A204.1 (cell line): ENCODE measurements at regions not wholly inside any gene's neighbourhood (a gene's known extent, or its start where the extent isn't known, plus 50 kb on each side); places are given as distances from the start of the nearest gene placed in this dataset.
"Not testable (repeated sequence)": the region's sequence is repeated elsewhere in the genome, so short reads cannot be mapped to it uniquely, and the experiment has no call there.

Experiments
- FAIRE-seq: peaks from 2 replicates; lab custom pipeline; 2012; peaks lifted over from hg19 to GRCh38; lab: Jason Lieb, UNC

DNA sequence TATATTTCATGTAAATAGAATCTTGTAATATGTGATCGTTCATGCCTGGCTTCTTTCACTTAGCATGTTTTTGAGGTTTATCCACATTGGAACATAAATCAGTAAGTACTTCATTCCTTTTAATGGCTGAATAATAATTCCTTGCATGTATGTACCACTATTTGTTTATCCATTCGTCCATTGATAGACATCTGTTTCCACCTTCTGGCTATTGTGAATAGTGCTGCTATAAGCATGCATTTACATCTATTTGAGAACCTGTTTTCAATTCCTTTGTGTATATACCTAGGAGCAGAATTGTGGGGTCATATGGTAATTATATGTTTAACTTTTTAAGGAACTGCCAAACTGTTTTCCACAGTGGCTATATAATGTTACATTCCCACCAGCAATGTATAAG lies 356.7 kb upstream of the DIPK2B start:
- FAIRE-seq: no peak

DNA sequence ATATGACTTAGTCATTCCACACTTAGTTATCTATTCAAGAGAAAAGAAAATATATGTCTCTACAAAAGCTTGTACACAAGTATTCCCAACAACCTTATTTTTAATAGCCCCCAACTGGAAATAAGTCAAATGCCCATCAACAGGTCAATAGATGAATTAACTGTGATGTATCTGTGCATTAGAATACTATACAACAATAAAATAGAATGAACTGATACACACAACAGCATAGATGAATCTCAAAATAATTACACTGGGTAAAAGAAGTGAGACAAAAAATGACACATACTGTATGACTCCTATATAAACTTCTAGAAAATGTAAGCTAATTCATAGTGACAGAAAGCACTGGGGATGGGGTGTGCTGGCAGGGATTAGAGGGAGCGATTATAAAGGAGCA lies 354.1 kb upstream of the DIPK2B start:
- FAIRE-seq: no peak

DNA sequence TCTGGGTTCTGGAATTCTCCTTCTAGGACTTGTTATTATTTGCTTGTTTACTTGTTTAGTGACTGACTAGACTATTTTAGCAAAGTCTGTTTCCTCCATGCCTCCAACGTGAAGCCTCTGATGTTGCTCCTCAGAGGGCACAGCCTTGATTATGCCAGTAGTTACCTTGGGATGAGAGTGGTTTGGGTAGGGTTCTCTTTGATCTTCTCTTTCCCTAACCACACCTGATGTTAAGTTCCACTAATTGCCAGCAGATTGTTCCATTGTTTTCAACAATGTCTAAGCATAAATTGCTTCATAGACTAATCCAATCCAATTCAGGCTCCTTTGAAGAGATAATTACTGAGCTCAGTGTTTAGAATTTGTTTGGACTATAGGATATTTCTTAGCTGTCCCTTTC lies 352.7 kb upstream of the DIPK2B start:
- no peak for FAIRE-seq

DNA sequence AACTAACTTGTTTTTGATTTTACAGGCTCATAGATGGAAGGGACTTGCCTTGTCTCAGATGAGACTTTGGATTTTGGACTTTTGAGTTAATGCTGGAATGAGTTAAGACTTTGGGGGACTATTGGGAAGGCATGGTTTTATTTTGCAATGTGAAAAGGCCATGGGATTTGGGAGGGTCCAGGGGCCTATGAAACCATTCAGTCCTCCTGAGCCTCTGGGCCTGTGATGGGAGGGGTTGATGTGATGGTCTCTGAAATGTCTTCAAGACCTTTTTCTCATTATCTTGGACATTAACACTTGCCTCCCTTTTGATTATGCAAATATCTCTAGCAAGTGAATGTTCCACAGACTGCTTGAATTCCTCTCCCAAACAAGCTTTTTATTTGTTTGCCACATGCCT lies 346.0 kb upstream of the DIPK2B start:
- not testable (repeated sequence) for FAIRE-seq

DNA sequence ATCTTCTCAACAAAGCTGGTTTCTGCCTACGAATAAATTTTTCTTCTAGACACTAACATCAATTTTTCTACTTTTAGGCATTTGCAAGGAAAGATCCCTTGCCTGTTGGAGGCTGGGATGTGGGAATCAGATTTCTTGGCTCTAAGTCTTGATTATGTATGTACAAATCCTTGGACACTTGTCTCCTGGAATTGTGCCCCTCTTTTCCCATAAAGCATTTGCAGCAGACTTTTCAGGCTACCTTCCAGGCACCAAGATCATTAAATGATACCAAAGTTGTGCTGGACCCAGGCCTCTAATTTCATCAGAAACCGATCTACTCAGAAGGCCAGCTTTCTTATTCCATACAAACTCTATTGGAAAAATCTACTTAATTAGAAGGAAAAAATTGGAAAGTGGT lies 339.5 kb upstream of the DIPK2B start:
- no peak for FAIRE-seq

DNA sequence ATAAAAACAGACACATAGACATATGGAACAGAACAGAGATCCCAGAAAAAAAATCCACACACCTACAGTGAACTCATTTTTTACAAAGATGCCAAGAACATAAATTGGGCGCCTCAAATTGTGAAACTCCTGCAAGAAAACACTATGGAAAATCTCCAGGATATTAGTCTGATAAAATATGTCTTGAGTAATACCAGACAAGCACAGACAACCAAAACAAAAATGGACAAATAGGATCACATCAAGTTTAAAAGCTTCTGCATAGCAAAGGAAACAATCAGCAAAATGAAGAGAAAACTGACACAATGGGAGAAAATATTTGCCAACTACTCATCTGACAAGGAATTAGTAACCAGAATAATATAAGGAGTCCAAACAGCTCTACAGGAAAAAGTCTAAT lies 337.3 kb upstream of the DIPK2B start:
- no peak for FAIRE-seq

DNA sequence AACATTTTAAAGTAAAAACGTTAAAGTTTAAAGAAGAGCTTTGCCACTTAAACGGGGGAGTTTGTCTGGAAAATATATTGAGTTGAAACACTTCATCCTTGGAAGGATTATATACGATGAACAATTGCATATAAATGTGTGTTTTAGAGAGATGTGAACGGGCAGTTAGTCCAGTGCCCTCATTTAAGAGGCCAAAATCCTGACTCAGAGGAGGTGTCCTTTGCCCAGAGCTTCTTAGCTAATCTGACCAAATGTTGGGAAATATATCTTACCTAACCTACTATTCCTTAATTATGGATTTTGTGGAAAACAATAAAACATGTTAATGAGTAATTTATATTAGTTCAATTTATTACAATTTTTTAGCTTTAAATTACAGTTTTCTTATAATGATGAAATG lies 327.2 kb upstream of the DIPK2B start:
- peak; percentile 83 for FAIRE-seq

DNA sequence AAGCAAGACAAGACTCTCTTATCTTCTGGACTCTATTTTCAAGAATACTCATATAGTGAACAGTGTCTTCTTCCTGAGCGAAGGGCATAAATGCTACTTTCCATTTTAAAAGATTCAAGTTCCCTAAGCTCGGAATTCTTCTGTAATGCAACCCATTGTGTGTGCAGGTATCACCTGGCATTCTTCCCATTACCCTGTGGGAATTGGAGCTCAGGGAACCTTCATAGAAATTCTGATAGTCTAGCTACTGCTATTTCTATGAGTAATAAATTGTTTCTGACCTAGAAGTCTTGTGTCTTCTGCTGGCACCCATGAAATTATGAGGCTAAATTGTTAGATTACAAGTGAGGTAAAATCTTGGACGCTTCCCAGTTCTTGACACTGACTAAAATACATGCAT lies 324.1 kb upstream of the DIPK2B start:
- FAIRE-seq: no peak

DNA sequence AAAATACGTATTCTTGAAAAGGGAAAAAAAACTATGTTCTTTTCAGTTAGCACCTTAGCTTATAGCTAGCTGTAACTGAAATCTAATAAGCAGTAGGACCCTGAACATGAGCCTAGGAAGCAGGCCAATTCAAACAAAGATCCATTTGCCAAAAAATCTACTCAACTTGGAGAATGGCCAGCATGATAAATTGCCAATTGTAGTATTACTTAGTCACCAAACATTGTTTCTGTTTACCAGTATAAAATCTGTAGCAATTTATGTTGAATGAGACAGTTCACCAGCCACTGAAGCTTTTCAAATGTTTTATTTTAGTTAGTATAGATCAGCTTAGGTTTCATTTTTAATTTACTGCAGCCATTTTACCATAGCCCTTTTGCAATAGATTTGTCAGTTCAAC lies 323.6 kb upstream of the DIPK2B start:
- no peak for FAIRE-seq

DNA sequence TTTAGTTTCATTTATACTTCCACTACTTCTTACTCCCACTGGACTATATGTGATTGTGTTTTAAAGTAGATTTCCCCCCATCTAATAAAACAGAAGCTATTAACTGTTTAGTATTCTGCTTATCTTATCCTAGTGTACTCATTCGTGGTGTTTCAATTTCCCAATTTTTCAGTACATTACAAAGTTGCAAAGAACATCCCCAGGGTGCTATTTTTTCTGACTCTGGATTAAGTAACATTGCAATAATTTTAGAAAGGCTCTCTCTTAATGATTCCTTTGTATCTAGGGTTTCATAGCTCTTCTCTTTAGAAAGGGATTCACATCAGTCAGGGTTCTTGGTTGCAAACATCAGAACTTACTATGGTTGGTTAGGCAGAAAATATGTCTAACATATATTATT lies 317.9 kb upstream of the DIPK2B start:
- no peak for FAIRE-seq

DNA sequence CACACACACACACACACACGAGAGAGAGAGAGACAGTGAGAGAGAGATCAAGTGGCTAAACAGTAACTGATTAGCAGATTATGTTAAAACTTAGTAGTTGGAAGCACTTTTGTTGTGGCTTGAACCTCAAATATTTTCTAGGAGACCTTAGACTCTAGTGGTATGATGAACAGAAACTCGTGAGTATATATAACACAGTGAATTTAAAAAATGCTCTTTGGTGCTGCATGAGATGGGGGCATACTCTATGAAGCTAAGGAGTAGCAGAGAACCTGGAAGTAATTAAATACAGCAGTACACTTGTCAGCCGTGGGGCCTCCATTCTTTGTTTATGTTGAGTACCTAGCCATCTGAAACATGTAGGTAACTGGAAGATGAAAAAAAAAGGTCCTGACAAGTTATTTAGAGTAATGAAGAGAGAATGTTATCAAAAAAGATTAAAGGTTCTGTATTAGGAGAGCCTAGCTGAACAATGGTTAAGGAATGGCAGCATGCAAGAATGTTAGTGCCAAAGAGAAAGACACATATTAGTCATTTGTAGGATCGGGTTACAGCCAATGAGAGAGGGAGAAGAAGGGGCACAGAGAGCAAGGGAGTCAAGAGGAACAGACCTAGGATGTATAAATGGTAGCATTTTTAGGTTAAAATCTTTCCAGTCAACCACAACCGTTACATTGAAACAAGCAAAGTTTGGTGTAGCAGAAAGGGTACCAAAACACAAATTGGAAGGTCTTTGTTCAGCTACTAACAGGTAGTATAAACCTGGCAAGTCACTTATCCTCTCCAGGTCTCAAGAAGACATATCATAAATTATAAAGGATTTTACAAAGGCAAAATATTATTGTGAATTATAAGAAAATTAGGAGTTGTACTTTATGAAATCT lies 316.7 kb upstream of the DIPK2B start:
- no peak for FAIRE-seq

DNA sequence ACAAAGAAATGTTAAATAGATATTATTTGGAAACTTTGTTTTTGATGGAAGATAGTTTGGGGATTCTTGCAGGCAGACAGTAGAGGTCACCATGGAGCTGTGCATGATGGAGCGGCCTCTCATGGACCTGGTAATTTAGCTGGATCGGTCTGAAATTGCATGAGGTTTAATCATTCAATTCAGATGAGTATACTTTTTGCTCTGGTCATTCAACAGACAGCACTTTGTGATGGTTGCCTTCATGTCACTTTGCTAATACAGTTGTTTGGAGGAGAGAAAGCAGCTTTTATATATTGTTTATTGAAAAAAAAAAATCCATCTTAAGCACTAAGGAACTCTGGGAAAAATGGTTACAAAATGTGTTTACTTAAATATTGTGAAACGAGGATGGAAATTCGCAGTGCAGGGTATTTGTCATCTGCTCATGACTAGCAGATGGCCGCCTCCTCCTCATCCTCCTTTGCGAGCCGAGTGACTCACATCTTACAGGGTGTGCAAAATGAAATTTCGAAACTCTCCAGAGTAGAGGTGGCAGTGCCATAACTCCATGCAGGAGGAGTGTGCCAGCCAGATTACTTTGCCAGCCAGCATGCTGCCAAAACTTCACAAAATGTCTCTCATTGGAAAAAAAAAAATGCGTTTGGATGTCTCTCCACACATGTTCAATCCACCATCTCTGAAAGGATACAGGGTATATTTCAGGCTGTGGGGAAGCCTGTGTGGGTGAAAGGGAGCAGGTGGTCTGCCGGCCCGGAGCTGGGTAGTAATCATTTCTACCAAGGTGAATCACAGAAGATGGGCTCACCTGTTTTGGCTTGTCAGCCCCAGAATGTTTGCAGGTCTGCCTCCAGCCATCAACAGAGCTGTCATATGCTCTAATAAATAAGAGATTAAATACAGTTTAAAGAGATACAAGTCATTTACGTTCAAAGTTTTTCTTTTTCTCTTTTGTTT lies 314.9 kb upstream of the DIPK2B start:
- peak; percentile 80 for FAIRE-seq

DNA sequence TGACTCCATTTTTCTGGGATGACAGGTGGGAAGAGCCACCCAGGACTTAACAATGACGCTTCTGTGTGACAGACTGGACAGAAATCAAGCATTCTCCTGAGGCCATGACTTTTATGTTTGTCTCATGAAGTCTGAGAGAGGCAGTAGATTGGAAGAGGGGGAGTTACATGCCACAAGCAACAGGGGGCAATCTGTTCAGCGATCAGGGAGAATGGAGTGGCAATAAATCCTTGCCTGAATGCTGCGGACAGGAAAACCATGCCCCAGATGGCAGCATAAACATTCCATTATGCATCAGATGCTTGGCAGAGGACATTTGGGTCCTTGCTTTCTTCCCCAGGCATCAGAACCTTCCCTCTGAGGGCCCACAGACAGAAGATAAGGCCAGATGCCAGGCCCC lies 312.4 kb upstream of the DIPK2B start:
- FAIRE-seq: no peak

DNA sequence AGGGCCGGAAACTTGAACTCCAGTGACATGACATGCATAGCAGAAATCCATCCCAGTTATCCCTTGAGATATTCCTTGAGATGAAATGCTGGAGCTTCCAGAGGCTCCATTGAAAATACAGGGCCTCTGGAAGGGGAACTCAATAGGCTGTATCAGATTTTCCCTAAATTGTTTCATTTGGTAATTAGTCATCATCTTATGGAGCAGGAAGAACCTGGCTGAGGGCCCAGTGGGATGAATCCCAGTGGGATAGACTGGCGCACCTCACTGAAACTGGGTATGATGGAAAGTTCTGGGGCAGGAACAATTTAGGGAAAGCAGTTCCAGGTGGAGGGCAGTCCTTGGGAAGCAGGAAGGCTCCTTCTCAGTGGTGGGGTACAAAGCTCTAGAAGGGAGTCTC lies 307.8 kb upstream of the DIPK2B start:
- no peak for FAIRE-seq

DNA sequence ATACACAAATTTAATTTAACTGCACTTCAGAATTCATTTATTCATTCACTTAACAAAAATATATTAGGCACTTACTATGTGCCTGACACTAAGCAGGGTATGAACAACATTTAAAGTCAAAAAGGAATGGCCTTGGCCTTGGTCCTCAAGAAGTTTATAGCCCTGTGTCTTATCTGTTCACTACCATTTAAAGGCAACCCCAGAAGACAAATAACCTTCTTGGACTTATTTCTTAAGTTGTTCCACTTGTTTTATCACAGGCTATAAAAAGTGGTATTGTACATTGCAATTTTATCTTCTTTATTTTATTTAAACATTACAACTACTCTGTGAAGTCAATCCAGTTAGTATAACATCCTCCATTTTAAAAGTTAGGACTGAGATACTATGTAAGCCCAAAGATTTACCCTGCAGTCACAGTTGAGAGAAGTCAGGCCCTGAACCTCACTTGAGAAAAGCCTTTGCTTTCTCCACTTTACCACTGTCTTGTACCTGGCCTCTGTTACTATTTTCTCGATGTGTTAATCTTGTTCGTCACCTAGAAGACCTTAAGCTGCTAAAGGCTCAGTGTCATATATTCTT lies 305.6 kb upstream of the DIPK2B start:
- FAIRE-seq: no peak

DNA sequence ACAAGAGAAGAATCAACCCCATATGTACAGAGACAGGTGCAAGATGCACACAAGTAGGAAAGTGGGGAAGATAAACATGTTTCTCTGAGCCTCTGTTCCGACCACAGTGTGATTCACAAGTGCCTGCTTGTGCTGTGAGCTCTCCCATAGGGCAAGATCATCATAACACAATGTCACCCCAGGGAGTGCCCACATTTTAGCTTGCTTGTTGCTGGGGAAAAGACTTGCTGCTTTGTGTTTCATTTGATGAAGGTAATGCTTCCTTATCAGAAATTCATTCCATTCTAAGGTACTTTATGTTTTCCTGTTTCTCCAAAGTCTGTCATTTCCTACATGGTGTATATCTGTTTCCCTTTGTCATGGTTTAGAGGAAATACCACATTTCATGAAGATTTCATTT lies 304.5 kb upstream of the DIPK2B start:
- no peak for FAIRE-seq

DNA sequence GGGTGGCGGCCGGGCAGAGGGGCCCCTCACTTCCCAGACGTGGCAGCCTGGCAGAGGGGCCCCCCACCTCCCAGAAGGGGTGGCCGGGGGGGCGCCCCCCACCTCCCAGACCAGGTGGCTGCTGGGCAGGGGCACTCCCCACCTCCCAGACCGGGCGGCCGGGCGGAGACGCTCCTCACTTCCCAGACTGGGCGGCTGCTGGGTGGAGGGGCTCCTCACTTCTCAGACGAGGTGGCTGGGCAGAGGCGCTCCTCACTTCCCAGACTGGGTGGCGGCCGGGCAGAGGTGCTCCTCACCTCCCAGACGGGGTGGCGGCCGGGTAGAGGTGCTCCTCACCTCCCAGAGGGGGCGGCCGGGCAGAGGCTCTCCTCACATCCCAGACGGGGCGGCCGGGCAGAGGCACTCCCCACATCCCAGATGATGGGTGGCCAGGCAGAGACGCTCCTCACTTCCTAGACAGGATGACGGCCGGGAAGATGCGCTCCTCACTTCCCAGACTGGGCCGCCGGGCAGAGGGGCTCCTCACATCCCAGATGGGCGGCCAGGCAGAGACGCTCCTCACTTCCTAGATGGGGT lies 303.2 kb upstream of the DIPK2B start:
- not testable (repeated sequence) for FAIRE-seq

DNA sequence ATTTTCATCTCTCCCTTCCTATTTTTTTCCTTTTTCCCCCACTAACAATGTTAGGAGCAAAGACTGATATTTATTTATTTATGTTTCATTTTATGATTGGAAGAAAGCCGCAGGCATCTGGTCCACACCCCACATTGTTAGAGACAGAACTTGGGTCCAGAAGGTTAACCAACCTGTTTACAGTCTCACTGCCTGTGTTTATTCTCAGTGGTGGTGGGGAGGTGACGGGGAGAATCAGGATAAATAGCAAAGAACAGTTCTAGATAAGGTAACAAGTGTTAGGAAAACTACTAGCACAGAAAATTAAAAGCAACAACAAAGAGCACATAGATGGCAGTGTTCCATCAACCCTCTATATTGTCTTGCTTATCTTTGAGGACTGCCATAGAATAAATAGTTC lies 301.7 kb upstream of the DIPK2B start:
- FAIRE-seq: no peak

DNA sequence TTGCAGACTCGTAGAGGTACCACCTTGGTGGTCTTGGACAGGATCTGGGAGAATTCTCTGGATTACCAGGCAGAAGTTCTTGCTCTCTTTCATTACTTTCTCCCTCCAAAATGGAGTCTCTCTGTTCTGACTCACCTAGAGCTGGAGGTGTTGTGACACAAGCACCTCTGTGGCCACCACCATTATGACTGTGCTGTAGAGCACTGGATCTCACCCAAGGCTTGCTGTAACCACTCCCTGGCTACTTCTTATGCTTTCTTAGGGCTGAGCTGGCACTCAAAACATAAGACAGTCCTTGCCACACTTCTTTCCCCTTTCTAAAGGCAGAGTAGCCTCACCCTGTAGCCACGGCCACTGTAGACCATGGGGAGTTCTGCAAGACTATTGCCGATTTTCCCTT lies 296.6 kb upstream of the DIPK2B start:
- FAIRE-seq: no peak

DNA sequence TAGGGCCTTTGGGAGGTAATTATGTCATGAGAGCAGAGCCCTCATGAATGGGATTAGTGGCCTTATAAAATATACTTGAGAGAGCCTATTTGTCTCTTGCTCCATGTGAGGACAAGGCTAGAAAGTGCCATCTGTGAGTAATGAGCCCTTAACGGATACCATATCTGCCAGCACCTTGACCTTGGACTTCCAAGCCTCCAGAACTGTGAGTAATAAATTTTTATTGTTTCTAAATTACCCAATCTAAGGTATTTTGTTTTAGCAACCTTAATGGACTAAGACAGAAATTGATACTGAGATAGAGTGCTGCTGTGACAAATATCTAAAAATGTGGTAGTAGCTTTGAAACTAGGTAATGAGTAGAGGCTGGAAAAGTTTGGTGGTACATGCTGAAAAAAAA lies 285.0 kb upstream of the DIPK2B start:
- FAIRE-seq: no peak

DNA sequence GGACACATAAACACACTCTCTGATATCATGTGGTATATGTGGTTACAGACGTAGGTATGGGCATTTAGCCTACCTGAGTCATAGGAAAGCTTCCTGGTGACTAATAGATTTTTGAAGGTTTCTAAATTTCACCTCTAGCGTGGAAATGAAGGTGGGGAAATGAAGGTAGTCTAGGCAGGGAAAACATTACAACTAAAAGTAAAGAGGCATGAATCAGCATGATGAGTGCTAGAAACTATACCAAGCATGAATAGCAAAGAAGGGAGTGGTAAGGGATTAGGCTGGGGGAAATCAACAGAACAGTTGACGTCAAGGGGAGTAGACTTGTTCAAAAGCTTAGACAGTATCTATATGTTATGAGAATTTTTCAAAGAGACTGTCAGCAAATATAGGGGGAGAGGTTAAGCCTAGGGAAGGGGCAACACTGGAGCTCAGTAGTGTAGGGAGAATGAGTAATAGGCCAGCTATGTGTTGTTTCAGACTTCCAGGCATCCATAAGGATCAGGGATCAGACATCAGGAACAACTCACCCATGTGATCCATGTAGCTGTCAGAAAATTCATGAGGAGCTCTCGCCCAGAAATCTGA lies 279.3 kb upstream of the DIPK2B start:
- FAIRE-seq: no peak

DNA sequence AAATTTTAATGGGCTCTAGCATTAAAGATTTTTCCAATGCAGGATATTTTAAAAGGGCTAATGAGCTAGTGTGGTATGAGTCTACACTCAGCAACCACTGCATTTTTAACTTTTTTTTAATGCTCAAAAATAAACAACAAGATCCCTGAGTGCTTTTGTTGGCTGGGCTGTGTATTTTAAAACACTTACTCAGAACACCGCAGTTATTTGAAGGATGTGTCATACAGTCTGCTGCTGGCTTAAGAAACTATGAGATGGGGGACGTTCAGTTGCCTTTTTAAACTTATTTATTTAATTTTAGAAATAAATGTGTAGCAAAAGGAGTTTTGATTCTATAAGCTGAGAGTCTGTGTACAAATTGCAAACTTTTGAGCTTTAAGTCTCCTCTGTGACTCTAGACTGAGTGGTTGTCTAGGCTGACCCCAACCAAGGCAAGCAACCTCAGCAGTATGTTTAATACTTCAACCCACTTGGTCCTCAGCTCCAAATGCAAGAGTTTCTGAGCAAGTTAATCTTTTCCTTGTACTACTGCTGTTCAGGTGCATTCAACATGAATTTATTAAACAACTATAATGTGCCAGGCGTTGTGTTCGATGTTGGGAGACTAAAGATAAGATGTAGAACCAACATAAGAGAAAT lies 278.6 kb upstream of the DIPK2B start:
- no peak for FAIRE-seq
